Neural cell (in vitro differentiated cells): ENCODE measurements at regions not wholly inside any gene's neighbourhood (a gene's known extent, or its start where the extent isn't known, plus 50 kb on each side); places are given as distances from the start of the nearest gene placed in this dataset.

Experiments used
- H2AFZ ChIP-seq: fragments of 200-600, 300-800 bp; sonication (generic), shearing (Covaris generic); 2 replicates; pipeline ENCODE4 v1.6.0; 2014; ENCODE audit warnings: low read depth, mild to moderate bottlenecking, antibody characterized with exemption, low read length, moderate library complexity
- H3F3A ChIP-seq: fragments of 200-600 bp; shearing (Covaris generic); 2 replicates; pipeline ENCODE4 v1.6.1; 2016; ENCODE audit warnings: mild to moderate bottlenecking, moderate library complexity, mixed read lengths, antibody characterized with exemption, low read length; ENCODE audit not compliant: insufficient read depth, poor library complexity, severe bottlenecking
- H3K27ac ChIP-seq: fragments of 200-600, 300-800 bp; sonication (generic), shearing (Covaris generic); 2 replicates; pipeline ENCODE4 v1.5.1; 2014; ENCODE audit warnings: mild to moderate bottlenecking, low read length, moderate library complexity
- H3K27me3 ChIP-seq: fragments of 300-800, 200-600 bp; sonication (generic), shearing (Covaris generic); 2 replicates; pipeline ENCODE4 v1.6.0; 2014; ENCODE audit warnings: mild to moderate bottlenecking, low read depth, low read length, moderate library complexity; ENCODE audit not compliant: insufficient read depth
- H3K36me3 ChIP-seq: fragments of 300-800, 200-600 bp; sonication (generic), shearing (Covaris generic); 2 replicates; pipeline ENCODE4 v1.5.1; 2014; ENCODE audit warnings: mild to moderate bottlenecking, antibody characterized with exemption, low read length, moderate library complexity; ENCODE audit not compliant: insufficient read depth
- H3K4me2 ChIP-seq: fragments of 300-800, 200-600 bp; sonication (generic), shearing (Covaris generic); 2 replicates; pipeline ENCODE4 v1.6.0; 2014; ENCODE audit warnings: mild to moderate bottlenecking, low read length
- H3K4me3 ChIP-seq: fragments of 300-800, 200-600 bp; sonication (generic), shearing (Covaris generic); 2 replicates; pipeline ENCODE4 v1.5.1; 2014; ENCODE audit warnings: mild to moderate bottlenecking, low read length, moderate library complexity
- H3K79me2 ChIP-seq: fragments of 200-600 bp; shearing (Covaris generic); replicated peaks from 2 replicates; pipeline ENCODE4 v1.6.0; 2014; ENCODE audit warnings: mild to moderate bottlenecking, low read length, moderate library complexity; ENCODE audit not compliant: insufficient read depth
- H3K9ac ChIP-seq: fragments of 300-800, 200-600 bp; sonication (generic), shearing (Covaris generic); 2 replicates; pipeline ENCODE4 v1.6.1; 2016; ENCODE audit warnings: mild to moderate bottlenecking, low read length, mixed read lengths
- H3K9me2 ChIP-seq: fragments of 200-600 bp; shearing (Covaris generic); 2 replicates; pipeline ENCODE4 v1.6.1; 2016; ENCODE audit warnings: mild to moderate bottlenecking, low read length, mixed read lengths; ENCODE audit not compliant: insufficient read depth
- H3K9me3 ChIP-seq: fragments of 200-600, 300-800 bp; sonication (generic), shearing (Covaris generic); 2 replicates; pipeline ENCODE4 v1.6.1; 2016; ENCODE audit warnings: mild to moderate bottlenecking, mixed run types, low read length, moderate library complexity, mixed read lengths
- H4K20me1 ChIP-seq: fragments of 200-600 bp; shearing (Covaris generic); 2 replicates; pipeline ENCODE4 v1.6.1; 2016; ENCODE audit warnings: mild to moderate bottlenecking, mixed run types; ENCODE audit not compliant: insufficient read depth
- CTCF ChIP-seq: fragments of 450-650 bp; IDR thresholded peaks from 2 replicates; pipeline ENCODE4 v1.5.1; 2014; ENCODE audit warnings: antibody characterized with exemption, mild to moderate bottlenecking, moderate library complexity; ENCODE audit not compliant: poor library complexity, severe bottlenecking
- EP300 ChIP-seq: fragments of 450-650 bp; conservative IDR thresholded peaks from 2 replicates; pipeline ENCODE4 v1.6.1; 2014; ENCODE audit warnings: antibody characterized with exemption, mild to moderate bottlenecking, moderate library complexity; ENCODE audit not compliant: poor library complexity, severe bottlenecking
- EZH2 ChIP-seq: fragments of 200-600, 300-800 bp; shearing (Covaris generic), sonication (generic); IDR thresholded peaks from 2 replicates; pipeline ENCODE4 v1.6.1; 2014; ENCODE audit warnings: antibody characterized with exemption, low read length, borderline replicate concordance, mild to moderate bottlenecking; ENCODE audit not compliant: insufficient read depth, poor library complexity, severe bottlenecking
- MXI1 ChIP-seq: fragments of 450-650 bp; conservative IDR thresholded peaks from 2 replicates; pipeline ENCODE4 v1.6.1; 2014; ENCODE audit warnings: antibody characterized with exemption, mild to moderate bottlenecking; ENCODE audit not compliant: poor library complexity, severe bottlenecking
- POLR2AphosphoS5 ChIP-seq: IDR thresholded peaks from 2 replicates; pipeline ENCODE4 v1.6.1; 2012
- RAD21 ChIP-seq: fragments of 450-650 bp; conservative IDR thresholded peaks from 2 replicates; pipeline ENCODE4 v1.6.1; 2014; ENCODE audit warnings: antibody characterized with exemption, mild to moderate bottlenecking, moderate library complexity
- REST ChIP-seq: IDR thresholded peaks from 2 replicates; pipeline ENCODE4 v1.6.1; 2012; ENCODE audit warnings: borderline replicate concordance
- SMC3 ChIP-seq: fragments of 450-650 bp; conservative IDR thresholded peaks from 2 replicates; pipeline ENCODE4 v1.6.1; 2014; ENCODE audit warnings: antibody characterized with exemption, mild to moderate bottlenecking, moderate library complexity; ENCODE audit not compliant: poor library complexity
- TAF1 ChIP-seq: IDR thresholded peaks from 2 replicates; pipeline ENCODE4 v1.6.1; 2012; ENCODE audit warnings: low read depth

DNA sequence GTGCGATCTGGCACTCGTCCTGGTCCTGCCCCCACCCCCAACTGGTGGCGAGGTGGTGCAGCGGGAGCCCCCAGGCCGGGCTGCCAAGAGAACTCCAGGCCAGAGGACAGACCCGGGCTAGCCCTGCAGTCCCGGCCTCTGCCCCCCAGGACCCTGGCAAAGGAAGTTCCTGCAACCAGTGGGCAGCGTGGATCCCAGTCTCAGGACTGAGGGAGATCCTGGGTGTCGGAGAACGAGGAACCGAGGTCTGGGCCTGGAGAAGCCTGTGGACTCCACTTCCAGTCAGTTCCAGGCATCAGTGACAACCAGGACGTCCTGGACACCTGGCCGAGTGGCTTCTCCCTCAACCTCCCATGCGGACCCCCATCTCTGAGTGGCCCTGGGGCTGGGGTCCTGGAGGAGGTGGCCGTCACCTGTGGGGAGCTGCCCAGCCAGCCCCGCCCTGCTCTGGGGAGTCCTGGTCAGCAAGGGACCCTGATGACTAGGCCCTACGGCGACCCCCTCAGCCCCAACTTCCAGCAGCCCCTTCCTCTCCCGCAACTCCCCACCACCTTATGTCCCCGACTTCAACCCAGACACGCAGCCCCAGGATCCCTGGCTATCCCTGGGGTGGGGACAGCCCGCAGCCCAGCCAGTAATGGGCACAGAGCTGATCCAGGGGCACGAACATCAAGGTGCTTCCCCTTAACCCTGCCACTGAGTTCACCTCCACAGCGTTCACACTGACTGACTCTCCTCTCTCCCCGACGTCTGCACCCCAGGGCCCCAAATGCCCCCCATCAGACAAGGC, 53.7 kb upstream of the NKX1-1 start:
- Histone ChIP-seq H3K9ac (no peak overlapping the region), H3F3A (no peaks in the 10 kb centered on the region), H3K36me3 (no peaks in the 10 kb centered on the region), H3K79me2 (no peaks in the 10 kb centered on the region), H4K20me1 (no peaks in the 10 kb centered on the region), H3K27me3 (peaks cover 7% of the 10 kb centered on the region), H3K9me2 (no peaks in the 10 kb centered on the region), H2AFZ (no peak overlapping the region), H3K4me2 (no peak overlapping the region), H3K9me3 (no peaks in the 10 kb centered on the region), H3K4me3 (no peak overlapping the region), H3K27ac (no peak overlapping the region)
- TF ChIP-seq REST (no peak), EZH2 (no peak), TAF1 (no peak), MXI1 (no peak), EP300 (no peak), POLR2AphosphoS5 (no peak), CTCF (no peak), SMC3 (no peak), RAD21 (no peak)

- no peaks in the 10 kb centered on the region for H3K9me2 ChIP-seq
- no peak overlapping the region for H3K9ac ChIP-seq
- no peak overlapping the region for H3K4me3 ChIP-seq
- H3K9me3 ChIP-seq = no peaks in the 10 kb centered on the region
- H3K79me2 ChIP-seq = no peaks in the 10 kb centered on the region
- H3K27me3 ChIP-seq = peaks cover 7% of the 10 kb centered on the region
- no peak overlapping the region for H2AFZ ChIP-seq
- H3F3A ChIP-seq = no peaks in the 10 kb centered on the region
- TF ChIP-seq RAD21 = no peak
- TF ChIP-seq REST = no peak
- TF ChIP-seq SMC3 = no peak
- TF ChIP-seq POLR2AphosphoS5 = no peak
- TF ChIP-seq TAF1 = no peak
- TF ChIP-seq EP300 = no peak
- TF ChIP-seq MXI1 = no peak
- no peak for TF ChIP-seq EZH2
- no peak for TF ChIP-seq CTCF
- H3K27ac ChIP-seq = no peak overlapping the region
- H4K20me1 ChIP-seq = no peaks in the 10 kb centered on the region
- no peaks in the 10 kb centered on the region for H3K36me3 ChIP-seq
- H3K4me2 ChIP-seq = no peak overlapping the region
Measured at GRCh38 chr4:1459081-1459721, 53.0 kb upstream of the NKX1-1 start.
